ENCODE measurements at regions not wholly inside any gene's neighbourhood (a gene's known extent, or its start where the extent isn't known, plus 50 kb on each side); places are given as distances from the start of the nearest gene placed in this dataset.

DNA sequence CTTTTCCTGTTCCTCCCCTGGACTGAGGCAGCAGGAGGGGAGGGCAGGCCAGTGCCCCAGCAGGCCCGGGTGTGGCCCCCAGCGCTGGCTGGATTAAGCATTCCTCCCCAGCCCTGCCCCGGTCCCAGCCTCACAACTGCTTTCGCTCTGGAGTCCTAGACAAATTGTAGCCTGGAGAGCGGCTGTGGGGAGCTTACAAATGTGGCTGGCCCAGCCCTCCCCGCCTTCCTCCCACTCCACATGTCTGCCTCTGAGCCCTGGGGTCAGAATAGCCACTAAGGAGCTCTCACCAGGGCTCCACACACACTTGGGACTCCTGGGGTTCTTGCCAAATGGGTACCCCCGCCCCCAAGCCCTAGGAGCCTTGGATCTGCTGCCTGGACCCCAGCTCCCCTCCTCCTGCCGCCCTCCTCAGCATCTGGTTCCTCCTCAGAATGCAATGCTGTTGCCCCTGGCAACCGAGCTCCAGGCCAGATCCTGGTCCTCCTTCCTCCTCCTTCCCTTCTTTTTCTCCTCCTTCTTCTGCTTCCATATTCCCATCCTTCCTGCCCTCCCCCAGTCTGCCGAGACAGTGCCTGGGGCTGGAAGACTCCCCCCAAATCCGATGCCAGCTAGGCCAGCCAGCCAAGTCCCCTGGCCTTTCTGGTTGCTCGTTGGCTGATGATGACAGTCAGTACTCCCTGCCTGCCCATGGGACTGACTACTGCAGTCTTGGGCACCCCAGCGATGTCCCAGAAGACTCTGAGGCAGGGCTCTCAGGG lies 91.1 kb downstream of the LINGO1 start:
- H3K4me1 ChIP-seq (ENCODE audit: control insufficient read depth in 2 of 2, insufficient read depth in 2 of 2, low read length in 2 of 2) = peaks cover 3 to 16% of the 10 kb centered on the region in 2 donors
- no peak overlapping the region for H3K27ac ChIP-seq (ENCODE audit: low read depth in 2 of 2, low read length in 2 of 2)
- no peak overlapping the region for H3K9ac ChIP-seq (ENCODE audit: low read depth in 1 of 2, low read length in 2 of 2)
- H3K36me3 ChIP-seq (ENCODE audit: control insufficient read depth in 2 of 2, insufficient read depth in 2 of 2, low read length in 2 of 2) = no peaks in the 10 kb centered on the region
- no peaks in the 10 kb centered on the region for H3K27me3 ChIP-seq (ENCODE audit: control insufficient read depth in 2 of 2, insufficient read depth in 2 of 2, low read length in 2 of 2)
- H3K9me3 ChIP-seq (ENCODE audit: control insufficient read depth in 2 of 2, low read length in 2 of 2) = no peaks in the 10 kb centered on the region
- no peak overlapping the region for H3K4me3 ChIP-seq (ENCODE audit: low read length in 2 of 2)

DNA sequence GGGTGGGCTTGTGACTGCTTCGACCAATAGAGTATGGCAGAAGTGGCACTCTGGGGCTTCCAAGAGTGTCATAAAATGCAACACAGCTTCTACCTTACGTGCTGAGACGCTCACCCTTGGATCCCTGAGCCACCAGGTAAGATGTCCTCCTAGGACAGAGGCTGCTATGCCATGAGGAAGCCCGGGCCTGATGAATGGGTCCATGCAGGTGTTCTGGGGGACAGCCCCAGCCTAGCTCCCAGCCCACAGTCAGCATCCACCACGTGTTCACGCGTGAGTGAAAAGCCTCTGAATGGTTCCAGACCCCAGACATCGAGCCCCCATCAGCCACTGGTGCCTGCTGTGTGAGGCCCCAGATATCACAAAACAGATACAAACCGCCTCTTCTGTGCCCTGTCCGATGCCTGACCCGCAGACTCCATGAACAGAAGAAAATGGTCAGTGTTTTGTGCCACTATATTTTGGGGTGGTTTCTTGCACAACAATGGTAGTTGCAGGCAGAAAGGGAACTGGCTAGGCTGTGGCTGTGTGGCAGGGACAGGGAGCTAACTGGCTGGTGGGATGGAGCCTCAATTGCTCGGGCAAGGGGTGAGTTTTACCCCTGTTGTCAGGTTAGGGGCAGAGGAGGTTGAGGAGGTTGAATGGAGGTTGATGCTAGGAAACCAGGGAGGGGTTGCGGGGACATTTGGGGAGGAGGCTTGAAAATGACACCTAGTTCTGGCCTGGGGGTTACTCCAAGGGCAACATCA lies 92.2 kb downstream of the LINGO1 start:
- no peak overlapping the region for H3K4me3 ChIP-seq (ENCODE audit: low read length in 2 of 2)
- no peak overlapping the region for H3K9ac ChIP-seq (ENCODE audit: low read depth in 1 of 2, low read length in 2 of 2)
- no peaks in the 10 kb centered on the region for H3K36me3 ChIP-seq (ENCODE audit: control insufficient read depth in 2 of 2, insufficient read depth in 2 of 2, low read length in 2 of 2)
- H3K4me1 ChIP-seq (ENCODE audit: control insufficient read depth in 2 of 2, insufficient read depth in 2 of 2, low read length in 2 of 2) = peaks cover 3 to 16% of the 10 kb centered on the region in 2 donors
- H3K27me3 ChIP-seq (ENCODE audit: control insufficient read depth in 2 of 2, insufficient read depth in 2 of 2, low read length in 2 of 2) = no peaks in the 10 kb centered on the region
- no peak overlapping the region for H3K27ac ChIP-seq (ENCODE audit: low read depth in 2 of 2, low read length in 2 of 2)
- no peaks in the 10 kb centered on the region for H3K9me3 ChIP-seq (ENCODE audit: control insufficient read depth in 2 of 2, low read length in 2 of 2)

DNA sequence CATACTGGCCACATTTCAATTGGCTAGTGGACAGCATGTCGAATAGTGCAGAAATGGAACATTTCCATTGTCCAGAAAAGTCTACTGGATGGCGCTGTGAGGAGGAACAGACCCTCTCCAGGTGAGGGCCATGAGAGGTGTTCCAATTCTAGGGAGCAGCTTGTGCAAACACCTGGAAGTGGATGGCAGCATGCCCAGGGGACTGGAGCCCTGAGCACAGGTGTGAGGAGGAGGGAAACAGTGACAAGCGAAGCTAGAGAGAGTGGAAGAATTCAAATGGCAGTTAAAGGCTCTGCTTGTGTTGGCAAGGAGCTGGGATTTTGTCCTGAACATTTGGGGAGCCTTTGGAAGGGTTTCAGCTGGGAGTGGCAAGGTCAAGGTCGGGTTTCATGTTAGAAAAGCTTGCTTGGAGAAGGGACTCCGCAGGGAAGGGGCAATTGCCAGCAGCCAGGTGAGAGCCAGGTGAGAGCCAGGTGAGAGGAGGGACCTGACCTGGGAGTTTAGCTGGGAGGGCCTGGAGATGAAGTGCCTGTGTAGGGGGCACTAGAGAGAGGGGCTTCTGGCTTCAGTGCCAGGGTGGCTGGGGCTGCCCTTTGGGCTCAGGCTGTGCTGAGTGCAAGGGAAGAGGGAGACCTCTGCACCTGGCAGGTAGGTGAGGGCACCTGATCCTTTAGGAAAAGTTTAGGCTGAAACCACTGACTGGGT lies 93.8 kb downstream of the LINGO1 start:
- no peaks in the 10 kb centered on the region for H3K36me3 ChIP-seq (ENCODE audit: control insufficient read depth in 2 of 2, insufficient read depth in 2 of 2, low read length in 2 of 2)
- H3K9me3 ChIP-seq (ENCODE audit: control insufficient read depth in 2 of 2, low read length in 2 of 2) = no peaks in the 10 kb centered on the region
- no peaks in the 10 kb centered on the region for H3K27me3 ChIP-seq (ENCODE audit: control insufficient read depth in 2 of 2, insufficient read depth in 2 of 2, low read length in 2 of 2)
- no peak overlapping the region for H3K9ac ChIP-seq (ENCODE audit: low read depth in 1 of 2, low read length in 2 of 2)
- H3K4me1 ChIP-seq (ENCODE audit: control insufficient read depth in 2 of 2, insufficient read depth in 2 of 2, low read length in 2 of 2) = peaks cover 3 to 16% of the 10 kb centered on the region in 2 donors
- H3K27ac ChIP-seq (ENCODE audit: low read depth in 2 of 2, low read length in 2 of 2) = no peak overlapping the region
- no peak overlapping the region for H3K4me3 ChIP-seq (ENCODE audit: low read length in 2 of 2)

DNA sequence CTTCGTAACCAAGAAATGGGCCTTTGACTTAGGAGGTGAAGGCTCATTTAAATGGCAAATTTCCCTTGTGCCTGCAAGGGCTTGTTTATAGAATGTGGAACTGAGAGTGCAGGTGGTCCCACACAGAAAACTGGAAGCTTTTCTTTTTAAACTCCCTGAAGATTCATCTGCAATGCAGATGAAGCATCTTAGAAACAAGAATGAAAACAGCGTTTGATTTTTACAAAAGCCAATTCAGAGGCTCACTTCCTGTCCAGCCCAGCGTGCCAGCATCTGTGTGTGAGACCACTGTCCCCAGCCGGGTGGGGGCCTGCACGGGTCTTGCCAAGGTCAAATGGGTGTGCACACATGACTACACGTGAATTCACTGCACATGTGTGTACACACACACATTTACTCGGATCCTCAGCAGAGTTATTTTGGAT lies 94.7 kb downstream of the LINGO1 start:
- H3K27ac ChIP-seq (ENCODE audit: low read depth in 2 of 2, low read length in 2 of 2) = no peak overlapping the region

DNA sequence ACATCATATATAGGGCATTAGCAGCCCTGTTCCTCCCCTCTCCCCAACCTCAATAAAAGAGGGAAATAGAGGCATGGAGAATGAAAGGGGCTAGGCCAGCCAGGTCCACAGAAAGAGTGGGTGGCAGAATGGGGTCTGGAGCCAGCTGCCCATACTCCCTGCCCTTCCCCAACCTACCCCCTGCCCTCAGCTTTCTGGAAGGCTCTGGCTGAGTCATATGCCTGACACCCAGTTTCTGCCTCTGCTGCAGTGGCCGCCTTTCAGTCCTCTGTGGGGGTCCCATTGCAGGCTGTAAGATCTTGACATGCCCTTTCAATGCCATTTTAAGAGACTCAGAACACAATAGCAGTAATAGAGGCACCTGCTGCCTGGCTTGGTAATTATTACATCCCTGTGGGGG lies 95.7 kb downstream of the LINGO1 start:
- Histone ChIP-seq H3K4me1 (ENCODE audit: control insufficient read depth in 2 of 2, insufficient read depth in 2 of 2, low read length in 2 of 2) (peaks cover 0 to 8% of the 10 kb centered on the region in 2 donors), H3K4me3 (ENCODE audit: low read length in 2 of 2) (no peak overlapping the region), H3K9me3 (ENCODE audit: control insufficient read depth in 2 of 2, low read length in 2 of 2) (no peaks in the 10 kb centered on the region), H3K27ac (ENCODE audit: low read depth in 2 of 2, low read length in 2 of 2) (no peak overlapping the region), H3K36me3 (ENCODE audit: control insufficient read depth in 2 of 2, insufficient read depth in 2 of 2, low read length in 2 of 2) (no peaks in the 10 kb centered on the region), H3K9ac (ENCODE audit: low read depth in 1 of 2, low read length in 2 of 2) (no peak overlapping the region), H3K27me3 (ENCODE audit: control insufficient read depth in 2 of 2, insufficient read depth in 2 of 2, low read length in 2 of 2) (no peaks in the 10 kb centered on the region)

More for the DNA sequence above, 94.7 kb downstream of the LINGO1 start:
- no peaks in the 10 kb centered on the region for H3K36me3 ChIP-seq (ENCODE audit: control insufficient read depth in 2 of 2, insufficient read depth in 2 of 2, low read length in 2 of 2)
- H3K9me3 ChIP-seq (ENCODE audit: control insufficient read depth in 2 of 2, low read length in 2 of 2) = no peaks in the 10 kb centered on the region
- no peak overlapping the region for H3K4me3 ChIP-seq (ENCODE audit: low read length in 2 of 2)
- H3K27me3 ChIP-seq (ENCODE audit: control insufficient read depth in 2 of 2, insufficient read depth in 2 of 2, low read length in 2 of 2) = no peaks in the 10 kb centered on the region
- peaks cover 0 to 11% of the 10 kb centered on the region in 2 donors for H3K4me1 ChIP-seq (ENCODE audit: control insufficient read depth in 2 of 2, insufficient read depth in 2 of 2, low read length in 2 of 2)
- no peak overlapping the region for H3K9ac ChIP-seq (ENCODE audit: low read depth in 1 of 2, low read length in 2 of 2)

DNA sequence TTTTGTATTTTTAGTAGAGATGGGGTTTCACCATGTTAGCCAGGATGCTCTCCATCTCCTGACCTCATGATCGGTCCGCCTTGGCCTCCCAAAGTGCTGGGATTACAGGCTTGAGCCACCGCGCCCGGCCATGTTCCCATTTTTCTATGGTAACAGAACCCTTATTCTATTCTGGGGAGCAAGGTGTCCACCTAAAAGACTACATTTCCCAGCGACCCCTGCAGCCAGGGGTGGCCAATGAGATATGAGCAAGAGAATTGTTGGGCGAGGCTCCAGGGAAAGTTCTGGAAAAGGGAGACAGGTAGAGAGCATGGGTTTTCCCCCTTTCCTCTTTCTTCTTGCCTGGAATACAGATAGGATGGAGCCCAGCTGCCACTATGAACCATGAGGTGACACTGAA lies 96.9 kb downstream of the LINGO1 start:
- Histone ChIP-seq H3K36me3 (ENCODE audit: control insufficient read depth in 2 of 2, insufficient read depth in 2 of 2, low read length in 2 of 2) (no peaks in the 10 kb centered on the region), H3K27ac (ENCODE audit: low read depth in 2 of 2, low read length in 2 of 2) (no peak overlapping the region), H3K9ac (ENCODE audit: low read depth in 1 of 2, low read length in 2 of 2) (no peak overlapping the region), H3K4me3 (ENCODE audit: low read length in 2 of 2) (no peak overlapping the region), H3K4me1 (ENCODE audit: control insufficient read depth in 2 of 2, insufficient read depth in 2 of 2, low read length in 2 of 2) (peaks cover 0 to 8% of the 10 kb centered on the region in 2 donors), H3K9me3 (ENCODE audit: control insufficient read depth in 2 of 2, low read length in 2 of 2) (no peaks in the 10 kb centered on the region), H3K27me3 (ENCODE audit: control insufficient read depth in 2 of 2, insufficient read depth in 2 of 2, low read length in 2 of 2) (no peaks in the 10 kb centered on the region)

All from mucosa of rectum (tissue), 2 donors.